ENCODE measurements at regions not wholly inside any gene's neighbourhood (a gene's known extent, or its start where the extent isn't known, plus 50 kb on each side); places are given as distances from the start of the nearest gene placed in this dataset.

GRCh38 chr16:86669285-86669805 lies 91.0 kb downstream of the FOXL1 start:
- Histone ChIP-seq H3K4me1 (ENCODE audit: insufficient read depth, low read length) (peaks cover 9% of the 10 kb centered on the region), H3K9me3 (ENCODE audit: insufficient read depth, low read length, severe bottlenecking) (no peaks in the 10 kb centered on the region), H3K27me3 (ENCODE audit: insufficient read depth, low read length, poor library complexity) (peaks cover 8% of the 10 kb centered on the region), H3K9ac (ENCODE audit: low read depth, low read length) (no peak overlapping the region), H3K4me3 (ENCODE audit: low read depth in 1 of 2, low read length in 2 of 2) (no peak overlapping the region), H3K79me2 (ENCODE audit: insufficient read depth, low read length) (no peaks in the 10 kb centered on the region), H3K4me2 (ENCODE audit: insufficient read depth, low read length) (no peak overlapping the region), H3K27ac (ENCODE audit: low read length) (no peak overlapping the region), H3K36me3 (ENCODE audit: insufficient read depth, low read length) (no peaks in the 10 kb centered on the region), H4K20me1 (ENCODE audit: insufficient read depth, low read length) (no peaks in the 10 kb centered on the region), H2AFZ (ENCODE audit: low read depth, low read length) (no peak overlapping the region)
- TF ChIP-seq EZH2 (IDR thresholded peaks at IDR 0.05; ENCODE audit: borderline replicate concordance, low read depth, low read length, severe bottlenecking) (no peak), CTCF (IDR thresholded peaks at IDR 0.05; ENCODE audit: borderline replicate concordance, extremely low read depth, low read length, poor library complexity, severe bottlenecking) (no peak)
- no peak for DNase-seq
- no peak for ATAC-seq (ENCODE audit: insufficient read depth, low read depth)

- Histone ChIP-seq H3K9me3 (ENCODE audit: insufficient read depth, low read length, severe bottlenecking) (no peaks in the 10 kb centered on the region), H2AFZ (ENCODE audit: low read depth, low read length) (no peak overlapping the region), H3K79me2 (ENCODE audit: insufficient read depth, low read length) (no peaks in the 10 kb centered on the region), H3K36me3 (ENCODE audit: insufficient read depth, low read length) (no peaks in the 10 kb centered on the region), H3K4me2 (ENCODE audit: insufficient read depth, low read length) (no peak overlapping the region), H3K27ac (ENCODE audit: low read length) (no peak overlapping the region), H3K9ac (ENCODE audit: low read depth, low read length) (no peak overlapping the region), H3K27me3 (ENCODE audit: insufficient read depth, low read length, poor library complexity) (peaks cover 8% of the 10 kb centered on the region), H4K20me1 (ENCODE audit: insufficient read depth, low read length) (no peaks in the 10 kb centered on the region), H3K4me1 (ENCODE audit: insufficient read depth, low read length) (peaks cover 2% of the 10 kb centered on the region), H3K4me3 (ENCODE audit: low read depth in 1 of 2, low read length in 2 of 2) (no peak overlapping the region)
- no peak for DNase-seq
- ATAC-seq (ENCODE audit: insufficient read depth, low read depth), result no peak
- TF ChIP-seq CTCF (IDR thresholded peaks at IDR 0.05; ENCODE audit: borderline replicate concordance, extremely low read depth, low read length, poor library complexity, severe bottlenecking), result no peak
- TF ChIP-seq EZH2 (IDR thresholded peaks at IDR 0.05; ENCODE audit: borderline replicate concordance, low read depth, low read length, severe bottlenecking), result no peak
Measured at GRCh38 chr16:86669937-86670749, 91.8 kb downstream of the FOXL1 start.

DNA sequence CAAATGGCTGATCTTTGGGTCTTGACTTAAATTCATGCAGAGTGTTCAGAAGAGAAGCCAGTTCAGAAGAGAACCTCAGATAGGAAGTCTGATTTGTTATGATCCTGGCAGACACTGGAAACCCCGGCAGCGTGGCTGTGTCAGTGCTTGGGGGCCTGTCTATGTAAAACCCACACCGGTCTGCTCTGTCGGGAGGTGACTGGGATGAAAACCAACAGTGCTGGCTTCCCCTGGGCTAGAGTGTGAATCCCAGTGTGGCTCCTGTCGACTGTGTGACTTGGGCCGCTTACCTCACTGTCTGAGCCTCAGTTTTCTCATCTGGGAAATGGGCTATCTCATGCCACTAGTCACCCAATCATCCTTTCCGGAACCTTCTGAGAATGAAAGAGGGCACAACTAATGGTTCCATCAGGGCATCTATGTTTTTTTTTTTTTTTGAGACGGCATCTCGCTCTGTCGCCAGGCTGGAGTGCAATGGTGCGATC lies 92.4 kb downstream of the FOXL1 start:
- H3K79me2 ChIP-seq (ENCODE audit: insufficient read depth, low read length), result no peaks in the 10 kb centered on the region
- H4K20me1 ChIP-seq (ENCODE audit: insufficient read depth, low read length), result no peaks in the 10 kb centered on the region
- no peak overlapping the region for H3K27ac ChIP-seq (ENCODE audit: low read length)
- H3K9ac ChIP-seq (ENCODE audit: low read depth, low read length), result no peak overlapping the region
- no peaks in the 10 kb centered on the region for H3K9me3 ChIP-seq (ENCODE audit: insufficient read depth, low read length, severe bottlenecking)
- H3K4me1 ChIP-seq (ENCODE audit: insufficient read depth, low read length), result no peaks in the 10 kb centered on the region
- H3K4me3 ChIP-seq (ENCODE audit: low read depth in 1 of 2, low read length in 2 of 2), result no peak overlapping the region
- H3K4me2 ChIP-seq (ENCODE audit: insufficient read depth, low read length), result no peak overlapping the region
- ATAC-seq (ENCODE audit: insufficient read depth, low read depth), result no peak
- TF ChIP-seq CTCF (IDR thresholded peaks at IDR 0.05; ENCODE audit: borderline replicate concordance, extremely low read depth, low read length, poor library complexity, severe bottlenecking), result no peak
- TF ChIP-seq EZH2 (IDR thresholded peaks at IDR 0.05; ENCODE audit: borderline replicate concordance, low read depth, low read length, severe bottlenecking), result no peak
- no peaks in the 10 kb centered on the region for H3K36me3 ChIP-seq (ENCODE audit: insufficient read depth, low read length)
- DNase-seq, result no peak
- no peak overlapping the region for H2AFZ ChIP-seq (ENCODE audit: low read depth, low read length)
- peaks cover 8% of the 10 kb centered on the region for H3K27me3 ChIP-seq (ENCODE audit: insufficient read depth, low read length, poor library complexity)
